ENCODE measurements at regions not wholly inside any gene's neighbourhood (a gene's known extent, or its start where the extent isn't known, plus 50 kb on each side); places are given as distances from the start of the nearest gene placed in this dataset.
"Not testable (repeated sequence)": the region's sequence is repeated elsewhere in the genome, so short reads cannot be mapped to it uniquely, and the experiment has no call there.

- DNase-seq = no peak
These were observed 107.7 kb downstream of the RAP2B start for GRCh38 chr3:153269730-153270129.

GRCh38 chr3:153273217-153273616 is 111.2 kb downstream of the RAP2B start:
- DNase-seq = peak; percentile 21

GRCh38 chr3:153273767-153274435 is 111.9 kb downstream of the RAP2B start:
- no peak for DNase-seq

GRCh38 chr3:153274561-153274960 is 112.5 kb downstream of the RAP2B start:
- no peak for DNase-seq

- DNase-seq = no peak
These were observed 113.5 kb downstream of the RAP2B start for GRCh38 chr3:153275514-153275913.

GRCh38 chr3:153277029-153277428 is 115.0 kb downstream of the RAP2B start:
- no peak for DNase-seq

- DNase-seq = not testable (repeated sequence)
These were observed 119.4 kb downstream of the RAP2B start for GRCh38 chr3:153281236-153281997.

- no peak for DNase-seq
These were observed 120.3 kb downstream of the RAP2B start for GRCh38 chr3:153282355-153282754.

- peak; percentile 61 for DNase-seq
These were observed 122.4 kb downstream of the RAP2B start for GRCh38 chr3:153284282-153284938.

GRCh38 chr3:153285194-153285641 is 123.2 kb downstream of the RAP2B start:
- no peak for DNase-seq

GRCh38 chr3:153285982-153286381 is 124.0 kb downstream of the RAP2B start:
- no peak for DNase-seq

GRCh38 chr3:153287017-153287416 is 125.0 kb downstream of the RAP2B start:
- no peak for DNase-seq

GRCh38 chr3:153289334-153289808 is 127.3 kb downstream of the RAP2B start:
- DNase-seq = no peak

- DNase-seq = peak; percentile 55
These were observed 128.4 kb downstream of the RAP2B start for GRCh38 chr3:153290268-153291015.

GRCh38 chr3:153291059-153291685 is 129.1 kb downstream of the RAP2B start:
- DNase-seq = peak; percentile 35

- no peak for DNase-seq
These were observed 131.2 kb downstream of the RAP2B start for GRCh38 chr3:153293265-153293664.

GRCh38 chr3:153295901-153296300 is 133.9 kb downstream of the RAP2B start:
- DNase-seq = no peak

- no peak for DNase-seq
These were observed 143.2 kb downstream of the RAP2B start for GRCh38 chr3:153305189-153305588.

GRCh38 chr3:153311541-153311940 is 149.5 kb downstream of the RAP2B start:
- DNase-seq = no peak

- DNase-seq = no peak
These were observed 151.4 kb downstream of the RAP2B start for GRCh38 chr3:153313302-153313965.

GRCh38 chr3:153314038-153314437 is 152.0 kb downstream of the RAP2B start:
- no peak for DNase-seq

- DNase-seq = no peak
These were observed 153.8 kb downstream of the RAP2B start for GRCh38 chr3:153315781-153316180.

Measured in CD4-positive, alpha-beta T cell treated with Interleukin-17A for 4 hours (primary cell).